ENCODE measurements at regions not wholly inside any gene's neighbourhood (a gene's known extent, or its start where the extent isn't known, plus 50 kb on each side); places are given as distances from the start of the nearest gene placed in this dataset.

GRCh38 chr4:181766061-181766548, 477.1 kb upstream of the TENM3 start:
- TF ChIP-seq CTCF (IDR thresholded peaks at IDR 0.05) (no peak), EP300 (IDR thresholded peaks at IDR 0.05) (no peak), POLR2A (IDR thresholded peaks at IDR 0.05; ENCODE audit: low read depth) (no peak), POLR2AphosphoS5 (IDR thresholded peaks at IDR 0.05) (no peak)

Measured in esophagus muscularis mucosa (tissue), 4 donors.